A673 (cell line): ENCODE measurements at regions not wholly inside any gene's neighbourhood (a gene's known extent, or its start where the extent isn't known, plus 50 kb on each side); places are given as distances from the start of the nearest gene placed in this dataset.

Experiments
- BruUV-seq: library from RNA; stranded (reverse); fragments of 400-500 nt; replicated peaks from 2 replicates; lab custom pipeline; 2021; lab: Mats Ljungman, UMichigan
- CTCF ChIA-PET: fragments of 300-600 bp; sonication (Branson Sonifier 250); formaldehyde crosslinking; loops from one replicate; lab custom pipeline; 2022; ENCODE audit warnings: antibody characterized with exemption; lab: Charles Lee
- POLR2A ChIA-PET: fragments of 300-600 bp; sonication (Branson Sonifier 250); formaldehyde crosslinking; loops from one replicate; lab custom pipeline; 2022; ENCODE audit warnings: antibody characterized with exemption; ENCODE audit not compliant: low non-redundant PET; lab: Charles Lee
- DNase-seq: peaks from one replicate; pipeline ENCODE4 v3.0.0-alpha.2; 2015; ENCODE audit warnings: low spot score
- H3K27ac ChIP-seq: fragments of 200-600 bp; sonication (generic); 2 replicates; pipeline ENCODE4 v1.5.1; 2016; ENCODE audit warnings: mixed run types, low read depth, mild to moderate bottlenecking, mixed read lengths, antibody characterized with exemption, low read length; ENCODE audit not compliant: poor library complexity, severe bottlenecking
- H3K27me3 ChIP-seq: fragments of 200-600 bp; sonication (generic); replicated peaks from 2 replicates; pipeline ENCODE4 v1.6.1; 2017; ENCODE audit warnings: mixed run types, low read depth, mild to moderate bottlenecking, mixed read lengths, antibody characterized with exemption, low read length; ENCODE audit not compliant: insufficient read depth, poor library complexity
- H3K36me3 ChIP-seq: fragments of 200-600 bp; sonication (generic); 2 replicates; pipeline ENCODE4 v1.6.1; 2016; ENCODE audit warnings: mixed run types, mild to moderate bottlenecking, mixed read lengths, antibody characterized with exemption, low read length; ENCODE audit not compliant: insufficient read depth, poor library complexity, severe bottlenecking
- H3K4me1 ChIP-seq: fragments of 200-600 bp; sonication (generic); 2 replicates; pipeline ENCODE4 v1.6.1; 2017; ENCODE audit warnings: mixed run types, mild to moderate bottlenecking, mixed read lengths, antibody characterized with exemption, low read length; ENCODE audit not compliant: insufficient read depth, poor library complexity, severe bottlenecking
- H3K4me3 ChIP-seq: fragments of 200-600 bp; sonication (generic); 2 replicates; pipeline ENCODE4 v1.5.1; 2016; ENCODE audit warnings: low read depth, mixed run types, mild to moderate bottlenecking, mixed read lengths, low read length; ENCODE audit not compliant: poor library complexity, severe bottlenecking
- H3K9me3 ChIP-seq: fragments of 200-600 bp; sonication (generic); 2 replicates; pipeline ENCODE4 v1.6.1; 2016; ENCODE audit warnings: mixed run types, low read depth, mild to moderate bottlenecking, mixed read lengths, antibody characterized with exemption, low read length; ENCODE audit not compliant: poor library complexity, severe bottlenecking
- CTCF ChIP-seq: fragments of 300-800, 200-600 bp; sonication (generic); conservative IDR thresholded peaks from 2 replicates; pipeline ENCODE4 v1.5.1; 2017; ENCODE audit warnings: low read depth, mild to moderate bottlenecking, antibody characterized with exemption, low read length, moderate library complexity, mixed read lengths
- EZH2 ChIP-seq: fragments of 200-600 bp; sonication (generic); IDR thresholded peaks from 2 replicates; pipeline ENCODE4 v1.6.1; 2017; ENCODE audit warnings: borderline replicate concordance, low read depth, mild to moderate bottlenecking, mixed read lengths, antibody characterized with exemption, low read length; ENCODE audit not compliant: poor library complexity, severe bottlenecking
- intact Hi-C: fragments of 100-400 bp; cut with micrococcal nuclease; formaldehyde crosslinking; loops from one replicate; pipeline ENCODE4 v1.10.0; 2022; ENCODE audit not compliant: unreplicated experiment

GRCh38 chr2:5057891-5058351 lies 634.3 kb upstream of the SOX11 start:
- Histone ChIP-seq H3K27me3 (no peaks in the 10 kb centered on the region), H3K4me3 (no peak overlapping the region), H3K4me1 (peaks cover 3% of the 10 kb centered on the region), H3K27ac (no peak overlapping the region), H3K9me3 (no peaks in the 10 kb centered on the region), H3K36me3 (no peaks in the 10 kb centered on the region)
- no TSS peak for BruUV-seq
- peak; percentile 51 for DNase-seq
- TF ChIP-seq CTCF: no peak
- TF ChIP-seq EZH2: no peak
- ChIA-PET CTCF (no interaction called here), POLR2A (no interaction called here)
- intact Hi-C loops: no loop called here

GRCh38 chr2:5060956-5061355 lies 631.2 kb upstream of the SOX11 start:
- ChIA-PET POLR2A (no interaction called here), CTCF (no interaction called here)
- BruUV-seq: no TSS peak
- Histone ChIP-seq H3K36me3 (no peaks in the 10 kb centered on the region), H3K27ac (no peak overlapping the region), H3K4me1 (peaks cover 3% of the 10 kb centered on the region), H3K9me3 (no peaks in the 10 kb centered on the region), H3K4me3 (no peak overlapping the region), H3K27me3 (no peaks in the 10 kb centered on the region)
- no peak for TF ChIP-seq EZH2
- TF ChIP-seq CTCF: no peak
- intact Hi-C loops: no loop called here
- DNase-seq: no peak

- H3K9me3 ChIP-seq: no peaks in the 10 kb centered on the region
- intact Hi-C loops: no loop called here
- TF ChIP-seq CTCF: no peak
- no peak for TF ChIP-seq EZH2
- CTCF ChIA-PET: no interaction called here
- DNase-seq: no peak
- no peaks in the 10 kb centered on the region for H3K36me3 ChIP-seq
- BruUV-seq: no TSS peak
- H3K4me3 ChIP-seq: no peak overlapping the region
- POLR2A ChIA-PET: no interaction called here
- H3K27me3 ChIP-seq: no peaks in the 10 kb centered on the region
- no peaks in the 10 kb centered on the region for H3K4me1 ChIP-seq
- no peak overlapping the region for H3K27ac ChIP-seq
These were observed 627.5 kb upstream of the SOX11 start for GRCh38 chr2:5064687-5065086.
